ENCODE measurements at regions not wholly inside any gene's neighbourhood (a gene's known extent, or its start where the extent isn't known, plus 50 kb on each side); places are given as distances from the start of the nearest gene placed in this dataset.

GRCh38 chr6:159505140-159505922 is 187.7 kb downstream of the SOD2 start:
- no peak for TF ChIP-seq CTCF (IDR thresholded peaks at IDR 0.05)
- no peak for TF ChIP-seq POLR2A (IDR thresholded peaks at IDR 0.05)
